T-helper 22 cell (primary cell): ENCODE measurements at regions not wholly inside any gene's neighbourhood (a gene's known extent, or its start where the extent isn't known, plus 50 kb on each side); places are given as distances from the start of the nearest gene placed in this dataset.

Experiments
- DNase-seq: peaks from one replicate; pipeline ENCODE4 v3.0.0-alpha.2; 2020; ENCODE audit warnings: low read depth

GRCh38 chr20:4095639-4096038 is 53.0 kb upstream of the SMOX start:
- DNase-seq, result no peak

GRCh38 chr20:4091490-4092479 is 56.8 kb upstream of the SMOX start:
- DNase-seq, result no peak

DNA sequence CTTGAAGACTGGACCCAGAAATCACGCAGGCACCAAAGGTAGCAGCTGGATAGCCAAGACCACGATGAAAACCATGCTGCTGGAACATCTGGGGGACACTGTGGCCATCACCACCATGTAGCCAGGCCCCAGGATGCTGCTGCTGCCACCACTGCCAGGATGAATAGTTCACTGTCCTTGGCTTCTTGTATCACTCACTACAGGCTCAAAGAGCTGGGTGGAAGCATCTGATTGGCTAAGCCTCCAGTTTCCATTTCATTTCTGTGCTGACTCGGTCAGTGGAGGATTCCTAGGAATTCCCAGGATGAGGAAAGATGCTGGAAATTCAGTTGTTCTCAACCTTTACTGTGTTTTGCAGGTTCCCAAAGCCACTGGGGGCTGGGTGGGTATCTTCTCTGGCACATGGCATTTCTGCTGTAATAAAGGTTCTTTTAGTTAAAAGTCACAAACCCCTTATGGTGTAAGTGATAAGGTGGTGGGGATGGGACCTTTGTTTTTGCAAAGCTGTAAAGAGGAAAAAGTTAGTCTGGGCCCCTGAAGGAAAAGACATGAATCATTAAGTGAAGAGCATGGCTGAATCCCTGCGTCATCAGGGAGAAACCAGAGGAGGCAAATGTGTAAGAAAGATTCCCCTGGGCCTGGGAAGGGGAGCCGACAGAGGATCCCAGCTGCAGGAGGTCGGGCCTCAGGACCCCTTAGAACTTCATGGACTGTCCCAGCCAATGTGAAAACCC is 57.7 kb upstream of the SMOX start:
- no peak for DNase-seq

- no peak for DNase-seq
These were observed 58.7 kb upstream of the SMOX start for GRCh38 chr20:4089756-4090487.

DNA sequence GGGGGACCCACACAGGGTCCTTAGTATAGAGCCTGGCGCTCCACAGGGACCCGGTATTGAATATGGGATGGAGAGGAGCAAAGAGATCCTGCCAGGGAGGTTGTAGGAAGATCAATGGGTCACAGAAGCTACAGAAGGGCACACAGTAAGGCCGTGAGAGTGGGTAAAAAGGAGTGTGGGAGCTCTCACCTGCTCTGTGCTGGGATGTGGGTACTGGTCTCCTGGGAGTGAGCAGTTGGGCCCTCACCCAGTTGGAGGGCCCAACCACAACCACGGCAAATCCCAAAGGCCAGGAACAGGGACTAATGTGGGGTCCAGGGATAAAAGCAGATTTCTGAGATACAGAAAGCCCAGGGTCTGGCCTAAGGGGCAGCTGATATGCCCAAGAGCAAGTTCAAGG is 59.9 kb upstream of the SMOX start:
- DNase-seq, result no peak

DNA sequence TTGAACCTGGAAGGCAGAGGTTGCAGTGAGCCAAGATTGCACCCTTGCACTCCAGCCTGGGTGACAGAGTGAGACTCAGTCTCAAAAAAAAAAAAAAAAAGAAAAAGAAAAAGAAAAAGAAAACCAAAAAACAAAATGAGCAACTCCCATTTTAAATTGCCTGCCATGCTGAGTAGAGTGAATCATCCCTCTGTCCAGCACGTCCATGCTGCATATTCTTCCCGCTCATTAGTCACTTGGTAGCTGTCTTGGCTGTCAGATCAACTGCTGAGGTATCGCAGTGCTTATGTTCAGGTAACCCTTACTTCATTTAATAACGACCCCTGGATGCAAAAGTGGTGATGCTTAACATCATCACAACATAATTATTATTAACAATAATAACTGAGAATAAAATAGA is 60.7 kb upstream of the SMOX start:
- no peak for DNase-seq

- no peak for DNase-seq
These were observed 61.6 kb upstream of the SMOX start for GRCh38 chr20:4086771-4087687.

GRCh38 chr20:4084721-4085120 is 63.9 kb upstream of the SMOX start:
- DNase-seq, result no peak

GRCh38 chr20:4084096-4084495 is 64.5 kb upstream of the SMOX start:
- DNase-seq, result no peak

GRCh38 chr20:4083098-4083865 is 65.3 kb upstream of the SMOX start:
- DNase-seq, result no peak

- peak; percentile 33 for DNase-seq
These were observed 66.1 kb upstream of the SMOX start for GRCh38 chr20:4082406-4083097.

DNA sequence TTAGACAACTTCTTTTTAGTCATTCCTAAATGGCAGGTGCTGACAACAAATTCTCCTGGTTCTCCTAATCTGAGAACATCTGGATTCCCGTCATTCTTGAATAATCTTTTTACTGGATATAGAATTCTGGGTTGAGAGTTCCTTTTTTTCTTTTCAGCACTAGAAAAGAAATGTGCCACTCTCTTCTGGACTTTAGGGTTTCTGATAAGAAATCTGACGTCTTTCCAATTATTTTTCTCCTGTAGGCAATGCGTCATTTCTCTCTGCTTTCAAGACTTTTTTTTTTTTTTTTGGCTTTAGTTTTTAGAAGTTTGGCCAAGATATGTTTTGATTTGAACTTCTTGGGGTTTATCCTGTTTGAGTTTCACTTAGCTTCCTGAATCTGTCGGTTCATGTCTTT is 66.1 kb upstream of the RNF24 start:
- no peak for DNase-seq

DNA sequence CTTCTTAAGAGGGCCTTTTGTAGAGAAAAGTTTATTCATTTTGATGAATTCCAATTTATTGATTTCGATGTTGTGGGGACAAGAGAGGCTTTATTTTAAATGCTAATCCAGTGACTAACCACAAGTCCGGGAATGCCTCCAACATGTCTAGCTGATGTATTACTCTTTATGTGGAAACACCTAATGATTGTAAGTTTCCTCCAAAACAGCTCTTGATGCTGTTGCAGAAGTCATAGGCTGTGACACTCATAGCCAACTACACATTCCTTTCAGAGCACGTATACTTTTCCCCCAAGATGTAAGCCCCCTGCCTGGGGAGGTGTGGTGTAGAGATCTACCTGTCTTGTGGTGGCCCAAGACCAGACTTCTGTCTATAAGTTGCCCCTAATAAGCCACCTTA is 61.3 kb upstream of the RNF24 start:
- no peak for DNase-seq

DNA sequence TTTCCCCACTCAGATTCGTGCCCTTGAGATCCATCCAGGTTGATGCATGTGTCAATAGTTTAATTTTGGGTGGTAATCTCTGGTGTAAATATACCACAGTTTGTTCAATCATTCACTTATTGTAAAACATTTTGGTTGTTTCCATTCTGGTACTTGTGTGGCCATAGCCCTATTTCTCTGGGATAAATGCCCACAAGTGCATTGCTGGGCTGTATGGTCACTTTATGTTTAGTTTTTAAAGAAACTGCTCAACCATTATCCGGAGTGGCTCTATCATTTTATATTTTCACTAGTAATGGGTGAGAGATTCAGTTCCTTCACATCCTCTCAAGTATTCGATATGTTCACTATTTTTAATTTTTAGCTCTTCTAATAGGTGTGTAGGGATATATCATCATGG is 60.7 kb upstream of the RNF24 start:
- DNase-seq, result no peak

- DNase-seq, result no peak
These were observed 59.6 kb upstream of the RNF24 start for GRCh38 chr20:4074877-4075455.

DNA sequence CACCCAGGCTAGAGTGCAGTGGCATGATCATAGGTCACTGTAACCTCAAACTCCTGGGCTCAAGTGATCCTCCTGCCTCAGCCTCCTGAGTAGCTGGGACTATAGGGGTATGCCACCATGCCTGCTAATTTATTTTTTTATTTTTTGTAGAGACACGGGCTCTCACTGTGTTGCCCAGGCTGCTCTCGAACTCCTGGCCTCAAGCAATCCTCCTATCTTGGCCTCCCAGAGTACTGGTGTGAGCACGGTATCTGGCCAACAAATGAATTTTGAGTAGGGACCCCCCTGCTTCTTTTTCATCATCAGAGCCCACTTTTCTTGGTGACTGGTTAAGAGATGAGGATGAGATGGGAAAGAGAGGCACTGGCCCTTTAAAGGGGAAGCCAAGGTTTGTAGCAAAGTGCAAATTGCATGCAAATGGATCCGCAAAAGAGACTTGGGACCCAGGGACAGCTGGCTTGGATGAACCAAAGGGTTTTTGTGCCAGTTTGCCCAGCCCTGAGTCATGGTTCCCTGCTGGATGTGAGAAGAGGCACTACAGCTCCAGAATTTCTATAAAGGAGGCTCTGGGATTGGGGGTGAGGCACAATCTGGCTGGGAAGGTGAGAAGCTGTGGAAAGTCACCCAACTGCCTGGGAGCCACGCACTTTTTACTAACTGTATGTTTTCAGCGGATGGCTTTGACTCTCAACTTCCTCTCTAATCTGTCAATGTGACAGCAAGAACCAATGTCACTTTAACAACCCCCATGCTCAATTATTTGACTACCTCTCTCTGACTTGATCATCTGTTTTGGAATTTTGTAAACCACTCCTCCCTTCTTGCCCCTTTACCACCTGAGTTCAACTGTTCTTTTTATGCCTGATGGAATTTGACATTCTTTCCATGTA is 58.7 kb upstream of the RNF24 start:
- no peak for DNase-seq

DNA sequence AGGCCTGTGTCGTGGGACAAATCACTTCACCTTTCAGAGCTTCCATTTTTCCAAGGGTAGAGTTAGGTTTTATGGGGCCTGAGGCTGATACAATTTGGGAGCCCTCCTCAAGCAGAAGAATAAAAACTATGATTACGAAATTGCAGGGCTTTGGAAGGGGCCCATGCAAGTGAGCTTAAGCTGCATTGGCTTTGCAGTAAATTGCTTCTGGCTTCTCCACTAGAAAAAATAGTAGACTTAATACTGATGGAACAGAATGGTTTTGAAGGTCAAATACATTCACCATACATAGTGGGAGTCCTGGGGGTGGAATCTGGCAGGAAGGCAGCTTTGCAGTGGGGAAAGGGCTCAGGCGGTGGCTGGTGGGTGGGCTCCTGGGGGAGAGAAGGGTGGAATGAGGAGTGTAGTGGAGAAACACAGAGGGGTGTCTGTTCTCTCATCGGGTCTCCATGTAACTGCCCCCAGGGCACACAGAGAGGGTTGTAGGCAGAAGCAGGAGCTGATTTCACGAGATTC is 55.9 kb upstream of the RNF24 start:
- DNase-seq, result no peak
